Stimulated activated CD4-positive, alpha-beta T cell treated with anti-CD3 and anti-CD28 coated beads, Interleukin-1b, Interleukin-23, amount 100 ng/mL, for 4 hours (primary cell): ENCODE measurements at regions not wholly inside any gene's neighbourhood (a gene's known extent, or its start where the extent isn't known, plus 50 kb on each side); places are given as distances from the start of the nearest gene placed in this dataset.
"Not testable (repeated sequence)": the region's sequence is repeated elsewhere in the genome, so short reads cannot be mapped to it uniquely, and the experiment has no call there.

Experiments
- DNase-seq, 2 donors: peaks; one replicate each; pipeline ENCODE4 v3.0.0-alpha.2; 2020; ENCODE audit warnings: low read depth in 2 of 2

DNA sequence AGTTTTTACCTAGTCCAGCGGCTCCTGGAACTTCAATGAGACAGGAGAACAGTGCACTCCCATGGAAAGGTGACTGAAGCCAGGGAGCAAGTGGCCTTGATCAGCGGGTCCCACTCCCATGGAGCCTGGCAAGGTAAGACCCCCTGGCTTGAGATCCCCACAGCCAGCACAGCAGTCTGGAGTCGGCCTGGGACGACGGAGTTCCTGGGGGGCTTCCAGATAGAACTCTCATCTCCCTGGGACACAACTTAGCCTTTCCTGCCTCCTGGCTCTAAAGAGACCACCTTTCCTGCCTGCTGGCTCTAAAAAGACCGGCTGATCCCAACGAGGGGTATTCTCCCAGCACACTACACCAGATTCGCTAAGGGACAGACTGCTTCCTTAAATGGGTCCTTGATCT lies 1279.0 kb upstream of the GOT2 start:
- DNase-seq, result no peak

DNA sequence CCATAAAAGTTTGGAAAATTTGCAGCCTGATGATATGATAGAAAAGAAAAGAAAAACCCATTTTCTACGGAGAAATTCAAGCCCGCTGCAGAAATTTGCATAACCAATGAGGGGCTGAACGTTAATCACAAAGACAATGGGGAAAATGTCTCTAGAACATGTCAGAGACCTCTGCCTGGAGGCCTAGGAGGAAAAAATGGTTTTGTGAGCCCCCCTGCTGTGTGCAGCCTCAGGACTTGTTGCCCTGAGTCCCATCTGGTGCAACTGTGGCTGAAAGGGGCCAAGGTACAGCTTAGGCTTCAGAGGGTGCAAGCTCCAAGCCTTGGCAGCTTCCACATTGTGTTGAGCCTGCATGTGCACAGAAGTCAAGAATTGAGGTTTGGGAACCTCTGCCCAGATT lies 1267.4 kb upstream of the GOT2 start:
- no peak for DNase-seq

DNA sequence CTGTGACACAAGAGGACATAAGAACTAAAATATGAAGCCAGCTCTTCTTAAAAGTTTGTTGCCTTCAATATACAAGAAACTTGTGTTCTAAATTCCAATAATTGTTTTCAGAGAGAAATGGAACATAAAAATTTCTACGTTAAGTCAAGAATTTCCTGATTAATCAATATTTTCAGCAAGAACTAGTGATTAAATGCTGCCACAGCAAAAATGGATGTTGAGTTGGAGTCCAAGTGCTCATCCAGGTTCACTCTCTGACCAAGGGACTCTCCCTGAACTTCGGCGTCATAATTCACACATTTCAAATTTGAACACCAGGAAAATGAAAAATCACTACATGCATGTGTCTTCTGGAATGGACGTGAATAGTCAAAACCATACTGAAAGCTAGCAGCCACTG lies 1263.6 kb upstream of the GOT2 start:
- DNase-seq, result no peak

DNA sequence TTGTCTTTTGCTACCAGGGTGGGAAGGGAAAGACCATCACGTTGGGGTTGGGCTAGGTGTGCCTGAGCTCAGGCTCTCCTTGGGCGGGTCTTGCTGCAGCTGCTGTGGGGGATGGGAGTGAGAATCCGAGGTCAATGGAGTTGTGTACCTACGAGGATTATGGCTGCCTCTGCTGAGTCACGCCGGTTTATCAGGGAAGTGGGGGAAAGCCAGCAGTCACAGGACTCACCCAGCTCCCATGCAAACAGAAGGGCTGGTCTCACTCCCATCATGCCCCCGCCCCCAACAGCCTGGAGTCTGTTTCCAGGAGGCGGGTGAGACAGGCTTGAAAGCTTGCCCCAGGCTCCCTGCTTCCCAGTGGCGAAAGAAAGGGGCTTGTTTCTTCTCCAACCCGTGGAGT lies 1259.0 kb upstream of the GOT2 start:
- no peak for DNase-seq

DNA sequence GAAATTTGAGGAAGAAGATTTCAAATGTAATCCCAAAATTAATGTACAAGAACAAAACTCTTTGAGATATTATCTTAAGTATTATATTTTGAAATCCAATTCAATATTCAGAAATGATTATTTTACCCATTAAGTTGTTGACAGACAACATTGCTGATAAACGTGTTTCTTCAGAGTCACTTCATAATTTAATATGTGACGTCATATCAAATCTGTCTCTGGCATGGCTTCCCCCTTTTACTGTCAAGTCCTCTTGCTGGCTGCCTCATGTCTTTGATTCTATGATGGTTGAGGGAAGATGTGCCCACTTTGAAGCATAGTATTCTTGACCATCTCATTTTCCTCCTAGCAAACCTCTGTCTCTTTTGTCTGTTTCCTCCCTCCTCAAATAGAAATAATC lies 1257.1 kb upstream of the GOT2 start:
- no peak for DNase-seq

DNA sequence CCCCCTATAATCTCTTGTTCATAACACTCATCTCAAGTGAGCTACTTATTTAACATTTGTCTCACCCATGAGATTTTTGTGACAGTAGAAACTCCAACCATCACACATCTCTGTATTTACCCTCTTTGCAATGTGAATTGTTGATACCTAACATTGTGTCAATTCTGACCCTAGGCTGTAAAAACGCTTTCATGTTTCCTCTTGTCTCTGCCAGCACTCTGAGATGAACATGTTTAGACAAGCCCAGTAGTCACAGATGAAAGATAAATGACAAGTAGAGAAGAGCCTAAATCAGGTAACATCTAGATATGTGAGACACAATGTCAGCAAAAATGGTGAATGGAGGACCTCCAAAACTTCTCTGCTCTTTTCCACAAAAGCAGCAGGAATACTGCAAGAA lies 1254.5 kb upstream of the GOT2 start:
- DNase-seq, result no peak

DNA sequence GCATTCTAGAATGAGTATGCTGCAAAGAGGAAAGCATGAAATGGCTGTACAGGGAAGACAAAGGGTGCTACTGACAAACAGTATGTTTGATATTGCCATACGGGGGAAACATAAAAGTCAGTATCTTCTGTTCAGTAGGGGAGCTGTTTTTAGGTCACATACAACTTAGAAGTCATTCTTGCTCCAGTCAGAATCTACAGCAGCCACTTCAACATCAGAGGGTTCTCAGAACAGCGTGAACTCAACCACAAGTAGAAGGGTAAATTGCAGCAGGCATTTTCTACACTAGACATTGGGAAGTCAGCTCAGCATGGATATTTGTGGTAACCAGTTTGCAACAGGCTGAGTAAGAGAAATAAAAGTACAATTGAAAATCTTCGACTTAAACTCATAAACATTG lies 1241.8 kb upstream of the GOT2 start:
- DNase-seq, result no peak

DNA sequence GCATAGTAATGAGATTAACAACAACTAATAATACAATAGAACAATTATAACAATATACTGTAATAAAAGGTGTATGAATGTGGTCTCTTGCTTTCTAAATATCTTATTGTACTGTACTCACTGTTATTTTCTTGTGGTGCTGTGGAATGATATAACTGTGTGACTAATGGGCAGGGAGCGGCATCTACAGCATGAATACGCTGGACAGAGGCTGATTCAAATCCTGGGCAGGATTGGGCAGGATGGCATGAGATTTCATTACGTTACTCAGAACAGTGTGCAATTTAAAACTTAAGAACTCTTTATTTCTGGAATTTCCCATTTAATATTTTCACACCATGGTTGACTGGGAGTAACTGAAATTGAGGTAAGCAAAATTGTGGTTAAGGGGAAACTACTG lies 1239.8 kb upstream of the GOT2 start:
- no peak for DNase-seq

DNA sequence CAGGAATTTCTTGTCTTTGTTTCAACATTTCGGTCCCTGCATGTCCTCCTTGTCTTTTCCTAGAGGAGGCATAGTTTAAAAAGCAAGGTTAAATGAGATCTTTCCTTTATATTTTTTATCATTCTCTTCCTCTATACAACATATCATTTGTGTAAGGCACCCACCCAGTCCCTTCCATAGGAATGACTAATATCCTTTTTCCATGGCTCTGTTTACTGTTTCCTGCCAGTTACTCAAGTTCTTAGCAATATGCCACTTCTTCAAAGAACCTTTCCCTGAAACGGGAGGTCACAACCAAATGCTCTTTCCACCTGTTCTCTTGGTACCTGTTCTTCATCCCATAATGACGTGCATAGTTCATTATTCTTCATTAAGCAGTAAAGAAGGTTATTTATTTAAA lies 1237.1 kb upstream of the GOT2 start:
- DNase-seq, result no peak

DNA sequence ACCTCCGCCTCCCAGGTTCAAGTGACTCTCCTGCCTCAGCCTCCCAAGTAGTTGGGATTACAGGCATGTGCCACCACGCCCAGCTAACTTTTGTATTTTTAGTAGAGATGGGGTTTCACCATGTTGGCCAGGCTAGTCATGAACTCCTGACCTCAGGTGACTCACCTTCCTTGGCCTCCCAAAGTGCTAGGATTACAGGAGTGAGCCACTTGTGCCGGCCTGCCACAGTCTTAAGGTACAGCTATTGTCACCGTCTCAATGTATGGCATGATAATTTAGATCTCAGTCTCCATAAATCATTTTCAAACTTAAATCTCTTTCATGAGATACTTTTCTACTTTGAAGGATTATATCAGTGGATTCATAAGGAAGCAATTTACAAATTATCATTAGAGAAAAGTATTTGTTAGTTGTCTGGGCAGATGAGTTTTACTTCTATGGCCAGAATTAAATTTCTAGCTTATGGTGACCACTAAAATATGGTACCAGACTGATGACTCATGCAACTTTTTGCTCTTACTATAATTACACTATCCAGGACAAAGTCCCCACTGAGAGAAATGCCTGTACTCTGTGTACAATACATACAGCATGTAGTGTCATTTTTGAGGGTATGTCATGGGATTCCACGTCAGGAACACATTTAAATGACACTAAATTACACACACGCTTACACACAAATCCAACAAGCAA lies 1230.3 kb upstream of the GOT2 start:
- DNase-seq, result no peak

DNA sequence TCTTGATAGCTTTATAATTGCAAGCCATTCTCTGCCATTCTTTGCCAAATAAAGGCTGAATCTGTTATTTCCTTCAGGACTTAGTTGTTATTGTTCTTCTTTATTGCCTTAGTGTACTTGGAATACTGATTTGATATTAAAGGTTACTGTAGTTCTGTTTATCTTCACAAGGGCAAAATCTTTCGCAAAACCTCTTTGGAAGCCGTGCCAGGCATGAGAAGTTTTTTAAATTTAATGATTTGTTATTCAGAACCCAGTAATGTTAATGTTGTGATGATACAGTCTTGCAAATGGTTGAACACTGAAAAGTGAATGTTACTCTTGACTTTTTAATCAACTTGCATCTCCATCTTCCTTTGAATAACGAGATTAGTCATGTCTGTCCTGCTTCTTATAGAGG lies 1225.2 kb upstream of the GOT2 start:
- DNase-seq, result no peak

DNA sequence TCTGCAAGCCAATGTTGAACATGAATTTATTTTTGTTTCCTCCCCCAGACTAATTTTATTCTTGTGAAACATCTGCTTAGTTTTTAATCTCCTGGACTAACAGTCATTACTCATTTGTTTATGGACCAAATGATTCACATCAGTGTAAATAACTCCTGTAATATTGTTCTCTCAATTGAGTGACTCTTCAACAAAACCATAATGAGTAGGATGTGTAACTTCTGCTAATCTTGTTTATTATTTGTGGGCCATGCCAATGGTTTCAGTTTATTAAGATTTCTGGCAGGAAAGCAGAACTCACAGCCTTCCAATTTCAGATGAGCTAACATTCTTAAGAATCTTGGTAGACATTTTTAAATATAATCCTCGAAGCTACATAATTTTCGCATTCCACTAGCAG lies 1216.3 kb upstream of the GOT2 start:
- no peak for DNase-seq

DNA sequence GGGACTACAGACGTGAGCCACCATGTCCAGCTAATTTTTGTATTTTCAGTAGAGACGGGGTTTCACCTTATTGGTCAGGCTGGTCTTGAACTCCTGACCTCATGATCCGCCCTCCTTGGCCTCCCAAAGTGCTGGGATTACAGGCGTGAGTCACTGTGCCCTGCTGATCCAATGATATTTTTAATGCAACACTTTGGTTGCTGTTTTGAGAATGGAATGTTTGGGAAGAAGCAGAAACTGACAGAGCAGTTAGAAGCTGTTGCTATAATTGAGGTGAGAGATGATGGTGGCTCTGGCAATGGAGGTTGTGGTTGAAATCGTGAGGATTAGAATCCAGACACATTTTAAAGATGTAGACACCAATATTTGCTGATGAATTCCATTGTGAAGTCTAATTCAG lies 1209.9 kb upstream of the GOT2 start:
- DNase-seq, result not testable (repeated sequence)

DNA sequence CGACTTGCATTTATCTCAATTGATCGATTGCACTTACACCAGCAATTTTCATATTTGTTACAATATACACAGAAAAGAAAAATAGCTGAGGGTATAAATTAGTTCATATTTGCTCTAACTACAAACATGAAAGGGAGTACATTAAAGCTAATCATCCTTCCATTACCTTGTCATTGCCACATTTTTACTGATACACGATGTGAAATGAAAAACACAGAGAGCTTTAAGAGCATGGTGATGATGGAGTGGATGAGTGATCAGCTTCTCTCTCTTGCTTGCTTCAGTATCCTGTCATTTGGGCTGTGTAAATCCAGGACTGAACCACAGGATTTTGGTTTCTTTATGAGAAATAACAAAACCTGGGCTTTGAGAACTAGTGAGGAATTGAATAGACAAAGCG lies 1207.5 kb upstream of the GOT2 start:
- no peak for DNase-seq

DNA sequence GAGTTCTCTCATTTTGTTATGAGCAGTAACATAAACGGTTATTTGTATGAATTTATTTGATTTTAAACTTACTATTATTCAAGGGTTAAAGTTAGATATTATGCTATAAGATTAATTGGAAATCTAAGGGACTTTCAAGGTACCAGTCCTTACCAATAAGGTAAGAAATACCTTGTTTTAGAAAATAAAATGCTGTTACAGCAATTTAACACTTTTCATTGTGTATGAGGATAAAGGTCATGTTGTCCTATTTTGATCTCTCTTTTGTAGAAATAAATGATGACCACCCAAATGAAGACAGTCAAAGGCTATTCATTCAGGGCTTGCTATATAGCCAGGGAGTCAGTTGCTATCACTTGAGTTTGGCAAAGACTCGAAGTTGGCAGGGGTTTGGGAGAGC lies 1185.9 kb upstream of the GOT2 start:
- no peak for DNase-seq

DNA sequence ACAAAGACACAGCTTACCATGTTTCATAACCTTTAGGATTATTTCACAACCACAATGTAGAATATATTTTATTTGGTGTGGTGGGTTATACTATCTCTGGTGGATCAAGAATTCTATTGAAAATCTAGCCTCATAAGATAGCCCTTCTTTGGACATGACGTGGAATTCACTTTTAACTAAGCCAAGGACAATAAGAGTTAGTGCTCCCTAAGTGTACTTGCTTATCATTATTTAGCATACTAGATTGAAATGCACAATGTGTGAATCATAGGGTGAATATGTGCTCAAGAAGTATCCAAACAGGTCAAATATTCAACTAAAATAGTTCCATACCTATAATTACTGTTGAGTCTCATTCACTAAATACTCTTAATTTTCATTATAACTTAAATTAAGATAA lies 1179.5 kb upstream of the GOT2 start:
- no peak for DNase-seq

DNA sequence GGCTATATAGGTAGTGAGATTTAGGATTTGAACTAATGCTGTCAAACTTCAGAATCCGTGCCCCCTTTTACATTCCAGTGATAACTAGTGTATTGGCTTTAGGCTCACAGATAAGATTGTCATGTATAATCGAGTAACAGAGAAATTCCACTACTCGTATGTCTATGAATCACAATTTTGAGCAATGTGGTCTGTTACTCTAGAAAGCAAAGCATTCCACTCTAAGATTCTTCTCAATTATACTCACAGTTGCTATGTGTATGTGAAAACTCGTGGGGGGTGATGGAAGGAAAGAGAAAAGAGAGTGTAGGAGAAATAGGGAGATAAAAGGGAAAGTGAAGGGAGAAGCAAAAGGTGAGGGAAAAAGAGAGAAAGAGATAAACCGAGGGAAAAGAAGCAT lies 1175.1 kb upstream of the GOT2 start:
- DNase-seq, result no peak

DNA sequence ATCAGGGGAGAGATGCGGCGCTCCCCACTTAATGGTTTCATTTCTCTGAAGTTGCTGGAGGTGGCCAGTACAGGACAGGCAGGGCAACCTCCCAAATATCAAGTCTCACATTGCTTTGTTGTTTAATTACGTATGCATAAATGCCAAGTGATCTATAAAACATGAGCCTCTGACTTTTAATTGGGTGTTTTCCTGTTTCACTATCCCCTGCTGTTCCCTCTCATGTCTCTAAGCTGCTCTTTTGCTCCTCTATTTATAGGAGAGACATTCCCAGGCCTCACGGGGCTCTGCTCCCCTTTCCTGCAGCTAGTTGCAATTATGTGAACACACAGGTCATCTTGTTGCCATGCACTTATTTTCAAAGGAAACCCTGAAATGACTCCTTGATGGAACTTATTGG lies 1173.5 kb upstream of the GOT2 start:
- no peak for DNase-seq

DNA sequence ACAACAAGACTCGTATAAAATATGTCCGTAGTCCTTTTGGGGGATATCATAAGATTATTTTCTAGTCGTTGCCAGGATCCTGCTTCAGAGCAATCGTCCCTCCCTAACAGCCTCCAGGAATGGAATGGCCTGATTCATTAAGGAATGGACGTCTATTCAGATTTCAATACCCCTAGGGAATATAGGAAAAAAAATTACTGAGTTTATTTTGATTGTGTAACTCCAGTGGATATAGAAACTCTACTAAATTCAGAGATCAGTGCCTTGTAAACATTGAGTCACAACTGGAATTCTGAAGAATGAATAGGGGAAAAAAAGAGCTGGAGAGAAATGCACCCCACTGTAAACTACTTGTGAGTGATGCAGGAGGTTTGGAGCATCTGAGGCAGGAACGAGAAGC lies 1171.5 kb upstream of the GOT2 start:
- DNase-seq, result no peak

DNA sequence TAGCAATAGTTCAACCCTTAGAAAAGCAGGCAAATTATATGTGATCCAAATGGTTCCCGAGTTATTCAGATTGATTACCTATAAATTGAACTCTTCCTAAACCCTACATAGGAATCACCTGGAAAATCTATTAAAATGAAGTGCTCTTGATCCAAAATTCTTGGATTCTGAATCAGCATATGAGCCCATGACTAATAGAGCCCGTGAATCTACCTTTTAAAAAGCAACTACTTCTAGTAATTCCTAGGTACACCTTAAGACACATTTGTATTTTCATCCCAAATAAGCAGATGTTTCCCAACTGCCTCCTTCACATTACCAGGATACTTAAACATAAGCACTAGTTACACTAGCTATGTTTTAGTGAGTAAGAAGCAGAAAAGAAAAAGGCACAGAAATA lies 1171.0 kb upstream of the GOT2 start:
- no peak for DNase-seq

DNA sequence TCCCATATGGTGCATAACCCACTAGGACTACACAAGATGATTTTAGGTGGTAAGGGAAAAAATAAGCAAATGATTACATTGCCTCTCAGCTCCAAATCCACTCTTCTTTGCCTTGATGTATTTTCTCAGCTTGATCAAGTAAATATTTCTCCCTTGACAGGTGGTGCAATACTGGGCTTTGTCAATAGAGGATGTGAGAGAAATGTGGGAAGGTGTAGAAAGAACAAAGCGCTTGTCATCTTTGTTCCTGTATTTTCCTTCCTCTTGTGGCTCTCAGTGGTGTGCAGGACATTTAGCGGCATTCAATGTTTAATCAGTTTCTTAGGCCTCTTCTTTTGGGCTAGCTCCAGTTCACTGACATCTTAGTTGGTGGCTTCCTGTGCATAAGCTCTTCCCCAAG lies 1165.8 kb upstream of the GOT2 start:
- no peak for DNase-seq

DNA sequence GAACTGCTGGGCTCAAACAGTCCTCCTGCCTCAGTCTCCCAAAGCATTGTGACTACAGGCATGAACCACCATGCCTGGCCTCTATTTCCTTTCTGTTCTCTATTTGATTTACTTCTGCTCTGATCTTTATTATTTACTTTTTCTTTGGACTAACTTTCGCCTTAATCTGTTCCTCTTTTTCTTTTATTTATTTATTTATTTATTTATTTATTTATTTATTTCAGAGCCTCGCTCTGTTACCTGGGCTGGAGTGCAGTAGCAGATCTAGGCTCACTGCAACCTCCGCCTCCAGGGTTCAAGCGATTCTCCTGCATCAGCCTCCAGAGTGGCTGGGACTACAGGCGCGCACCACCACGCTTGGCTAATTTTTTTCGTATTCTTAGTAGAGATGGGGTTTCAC lies 1158.3 kb upstream of the GOT2 start:
- no peak for DNase-seq

DNA sequence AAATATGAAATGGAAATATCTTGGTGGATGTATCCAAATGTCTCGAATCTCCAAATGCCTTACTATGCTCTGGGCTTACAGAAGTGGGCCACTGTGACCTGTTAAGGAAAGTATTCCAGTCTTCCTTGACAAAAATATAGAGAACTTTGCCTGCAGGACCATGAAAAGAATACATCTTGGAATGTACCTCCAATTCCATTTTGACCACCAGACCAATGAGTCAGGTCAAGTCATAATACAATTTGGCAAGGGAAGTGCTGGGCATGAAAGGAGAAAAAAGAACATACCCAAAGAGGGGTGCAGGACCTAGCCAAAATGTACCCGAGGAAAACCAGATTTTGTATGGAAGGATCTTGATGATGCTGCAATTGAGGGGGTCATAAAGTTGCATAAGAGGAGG lies 1153.7 kb upstream of the GOT2 start:
- no peak for DNase-seq

DNA sequence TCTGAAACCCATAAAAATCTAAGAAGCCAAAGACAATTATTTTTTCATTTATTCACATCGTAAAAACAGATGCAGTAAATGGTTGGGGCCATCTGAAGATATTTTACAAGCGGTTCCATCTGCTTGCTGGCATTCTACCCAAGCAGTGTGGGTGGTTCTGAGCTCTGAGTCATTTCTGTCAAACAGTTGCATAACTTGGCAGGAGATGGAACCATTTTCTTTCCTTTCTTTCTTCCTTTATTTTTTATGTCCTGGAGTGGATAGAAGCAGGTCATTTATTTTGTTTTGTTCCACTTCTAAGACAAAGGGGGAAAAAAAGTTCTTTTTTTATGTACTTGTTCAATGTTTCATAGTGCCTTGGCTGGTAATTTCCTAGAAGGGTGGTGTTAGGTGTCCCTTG lies 1151.9 kb upstream of the GOT2 start:
- DNase-seq, result no peak

DNA sequence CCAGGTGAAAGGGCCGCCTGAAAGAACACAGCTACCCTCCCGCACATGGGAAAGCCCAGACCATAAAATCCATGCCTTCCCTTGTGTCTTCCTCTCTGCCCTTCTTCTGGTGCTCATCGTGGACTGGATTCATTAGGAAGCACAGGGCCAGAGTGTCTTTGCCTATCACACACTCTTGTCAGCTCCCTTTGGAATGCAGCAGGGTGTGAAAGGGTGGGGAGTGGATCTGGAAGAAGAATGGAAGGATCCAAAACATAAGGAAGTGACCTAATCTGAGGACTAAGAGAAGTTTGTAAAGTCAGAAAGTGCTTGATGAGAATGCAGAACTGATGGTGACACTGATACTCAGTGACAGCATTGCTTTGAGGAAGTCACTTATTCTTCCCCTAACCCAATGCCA lies 1147.3 kb upstream of the GOT2 start:
- DNase-seq, result no peak
